CD4-positive, alpha-beta memory T cell (primary cell): ENCODE measurements at regions not wholly inside any gene's neighbourhood (a gene's known extent, or its start where the extent isn't known, plus 50 kb on each side); places are given as distances from the start of the nearest gene placed in this dataset.

ENCODE experiments used
- CTCF ChIA-PET: fragments of 350-600 bp; sonication (Branson Sonifier 250); formaldehyde crosslinking; loops from one replicate; lab custom pipeline; 2021; ENCODE audit warnings: inconsistent platforms; ENCODE audit not compliant: partially characterized antibody; lab: Charles Lee
- POLR2A ChIA-PET: fragments of 350-600 bp; sonication (Branson Sonifier 250); formaldehyde crosslinking; loops from one replicate; lab custom pipeline; 2021; ENCODE audit not compliant: partially characterized antibody; lab: Charles Lee
- DNase-seq, 5 donors: peaks; one replicate each; pipeline versions ENCODE4 v3.0.0 to v3.0.0-alpha.2; 2020 to 2022; ENCODE audit warnings: mixed read lengths in 1 of 5
- H3K27ac ChIP-seq: one replicate; pipeline ENCODE4 v1.7.0; 2013; ENCODE audit warnings: low read depth, low read length
- H3K27me3 ChIP-seq: 2 replicates; pipeline ENCODE4 v1.7.0; 2013; ENCODE audit warnings: mild to moderate bottlenecking, low read length, moderate library complexity; ENCODE audit not compliant: insufficient read depth
- H3K36me3 ChIP-seq: 2 replicates; pipeline ENCODE4 v1.7.0; 2013; ENCODE audit warnings: mild to moderate bottlenecking, low read length, moderate library complexity; ENCODE audit not compliant: insufficient read depth
- H3K4me1 ChIP-seq: 2 replicates; pipeline ENCODE4 v1.7.0; 2013; ENCODE audit warnings: mild to moderate bottlenecking, low read length, moderate library complexity; ENCODE audit not compliant: insufficient read depth
- H3K4me3 ChIP-seq, 2 donors: one replicate each; pipeline ENCODE4 v1.7.0; 2013; ENCODE audit warnings: low read length in 2 of 2, mild to moderate bottlenecking in 1 of 2
- H3K9me3 ChIP-seq, 2 donors: one replicate each; pipeline ENCODE4 v1.7.0; 2013; ENCODE audit warnings: low read length in 2 of 2, control low read depth in 1 of 2; ENCODE audit not compliant: control insufficient read depth in 1 of 2
- H3K27ac Mint-ChIP-seq, 7 donors: one replicate each; pipeline ENCODE4 v1.8.0; 2020 to 2021; ENCODE audit warnings: mixed read lengths in 7 of 7, mild to moderate bottlenecking in 6 of 7, inconsistent platforms in 3 of 7, moderate library complexity in 3 of 7
- H3K27me3 Mint-ChIP-seq, 2 donors: one replicate each; pipeline ENCODE4 v1.8.0; 2020 to 2021; ENCODE audit warnings: mixed read lengths in 2 of 2
- H3K36me3 Mint-ChIP-seq, 2 donors: one replicate each; pipeline ENCODE4 v1.8.0; 2020 to 2021; ENCODE audit warnings: mixed read lengths in 2 of 2, inconsistent platforms in 1 of 2, mild to moderate bottlenecking in 1 of 2
- H3K4me1 Mint-ChIP-seq, 4 donors: one replicate each; pipeline ENCODE4 v1.8.0; 2020 to 2021; ENCODE audit warnings: mixed read lengths in 4 of 4, mild to moderate bottlenecking in 1 of 4
- H3K4me3 Mint-ChIP-seq, 8 donors: one replicate each; pipeline ENCODE4 v1.8.0; 2020 to 2021; ENCODE audit warnings: mixed read lengths in 8 of 8, mild to moderate bottlenecking in 7 of 8, moderate library complexity in 6 of 8, inconsistent platforms in 3 of 8
- H3K9me3 Mint-ChIP-seq, 8 donors: one replicate each; pipeline ENCODE4 v1.8.0; 2020 to 2021; ENCODE audit warnings: mixed read lengths in 8 of 8, mild to moderate bottlenecking in 5 of 8, inconsistent platforms in 3 of 8, moderate library complexity in 1 of 8
- intact Hi-C: fragments of 100-400 bp; cut with micrococcal nuclease; formaldehyde crosslinking; loops from one replicate; pipeline ENCODE4 v1.15.1; 2023

DNA sequence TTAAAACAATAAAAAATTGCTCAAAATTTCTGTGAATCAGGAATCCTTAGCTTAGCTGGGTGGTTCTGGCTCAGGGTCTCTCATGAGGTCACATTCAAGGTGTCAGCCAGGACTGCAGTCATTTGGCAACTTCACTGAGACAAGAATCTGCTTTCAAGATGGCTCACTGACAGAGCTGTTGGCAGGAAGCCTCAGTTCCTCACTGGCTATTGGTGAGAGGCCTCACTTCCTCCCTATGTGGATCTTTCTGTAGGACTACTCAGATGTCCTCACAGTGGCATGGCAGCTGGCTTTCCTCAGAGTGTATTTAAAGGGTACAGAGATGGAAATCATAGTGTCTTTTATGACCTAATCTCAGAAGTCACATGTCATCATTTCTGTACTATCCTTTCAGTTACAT lies 785.7 kb downstream of the ADGRL2 start:
- Mint-ChIP-seq H3K27me3 (no peaks in the 10 kb centered on the region), H3K4me3 (no peak overlapping the region), H3K36me3 (no peaks in the 10 kb centered on the region), H3K9me3 (peaks cover 0 to 9% (median 2%) of the 10 kb centered on the region in 8 donors), H3K27ac (no peak overlapping the region), H3K4me1 (no peaks in the 10 kb centered on the region)
- H3K27ac ChIP-seq, result no peak overlapping the region
- POLR2A ChIA-PET, result no interaction called here
- H3K4me1 ChIP-seq, result no peaks in the 10 kb centered on the region
- H3K9me3 ChIP-seq, result no peaks in the 10 kb centered on the region
- intact Hi-C loops, result no loop called here
- CTCF ChIA-PET, result no interaction called here
- H3K4me3 ChIP-seq, result no peak overlapping the region
- no peak for DNase-seq
- no peaks in the 10 kb centered on the region for H3K36me3 ChIP-seq
- H3K27me3 ChIP-seq, result no peaks in the 10 kb centered on the region

DNA sequence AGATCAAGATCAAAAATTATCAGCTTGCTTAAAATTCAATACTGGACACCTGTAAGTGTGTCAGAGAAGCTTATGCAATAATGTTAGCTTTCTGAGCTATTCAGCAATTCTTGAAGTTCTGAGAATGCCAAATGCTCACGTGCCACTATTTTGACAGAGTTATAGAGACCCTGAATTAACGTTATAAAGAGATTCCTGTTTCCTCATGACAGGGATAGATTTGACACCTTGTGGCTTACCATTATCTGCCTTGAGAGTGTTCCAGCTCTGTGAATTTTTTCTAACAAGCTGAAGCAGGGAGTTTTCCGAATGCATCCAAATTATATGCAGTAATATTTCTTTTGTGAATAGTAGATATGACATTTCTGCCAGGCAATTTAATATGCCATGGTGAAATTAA lies 781.6 kb downstream of the ADGRL2 start:
- H3K4me1 Mint-ChIP-seq, result no peaks in the 10 kb centered on the region
- CTCF ChIA-PET, result no interaction called here
- peaks cover 0 to 4% (median 0%) of the 10 kb centered on the region in 8 donors for H3K9me3 Mint-ChIP-seq
- POLR2A ChIA-PET, result no interaction called here
- intact Hi-C loops, result no loop called here
- DNase-seq, result no peak
- H3K36me3 Mint-ChIP-seq, result no peaks in the 10 kb centered on the region
- Histone ChIP-seq H3K27me3 (no peaks in the 10 kb centered on the region), H3K9me3 (no peaks in the 10 kb centered on the region), H3K4me1 (no peaks in the 10 kb centered on the region), H3K27ac (no peak overlapping the region), H3K4me3 (no peak overlapping the region), H3K36me3 (no peaks in the 10 kb centered on the region)
- H3K27ac Mint-ChIP-seq, result no peak overlapping the region
- no peaks in the 10 kb centered on the region for H3K27me3 Mint-ChIP-seq
- H3K4me3 Mint-ChIP-seq, result no peak overlapping the region

- no peak overlapping the region for H3K4me3 ChIP-seq
These were observed 777.5 kb downstream of the ADGRL2 start for GRCh38 chr1:82578086-82578726.

GRCh38 chr1:82567348-82567747 lies 766.6 kb downstream of the ADGRL2 start:
- ChIA-PET CTCF (no interaction called here), POLR2A (no interaction called here)
- H3K9me3 Mint-ChIP-seq, result peaks cover 0 to 4% (median 0%) of the 10 kb centered on the region in 8 donors
- H3K27me3 Mint-ChIP-seq, result no peaks in the 10 kb centered on the region
- no peak overlapping the region for H3K27ac ChIP-seq
- no peaks in the 10 kb centered on the region for H3K9me3 ChIP-seq
- DNase-seq, result no peak
- H3K4me1 ChIP-seq, result no peaks in the 10 kb centered on the region
- intact Hi-C loops, result no loop called here
- no peak overlapping the region for H3K4me3 Mint-ChIP-seq
- H3K4me3 ChIP-seq, result no peak overlapping the region
- no peaks in the 10 kb centered on the region for H3K27me3 ChIP-seq
- H3K36me3 ChIP-seq, result no peaks in the 10 kb centered on the region
- H3K4me1 Mint-ChIP-seq, result no peaks in the 10 kb centered on the region
- no peaks in the 10 kb centered on the region for H3K36me3 Mint-ChIP-seq
- H3K27ac Mint-ChIP-seq, result no peak overlapping the region

More at GRCh38 chr1:82578086-82578726, 777.5 kb downstream of the ADGRL2 start:
- Histone ChIP-seq H3K9me3 (no peaks in the 10 kb centered on the region), H3K27ac (no peak overlapping the region), H3K36me3 (no peaks in the 10 kb centered on the region), H3K4me1 (no peaks in the 10 kb centered on the region), H3K27me3 (no peaks in the 10 kb centered on the region)
- intact Hi-C loops, result no loop called here
- DNase-seq, result no peak
- Mint-ChIP-seq H3K9me3 (peaks cover 0 to 4% (median 0%) of the 10 kb centered on the region in 8 donors), H3K27me3 (no peaks in the 10 kb centered on the region), H3K4me3 (no peak overlapping the region), H3K27ac (no peak overlapping the region), H3K36me3 (no peaks in the 10 kb centered on the region), H3K4me1 (no peaks in the 10 kb centered on the region)
- POLR2A ChIA-PET, result no interaction called here
- CTCF ChIA-PET, result no interaction called here

DNA sequence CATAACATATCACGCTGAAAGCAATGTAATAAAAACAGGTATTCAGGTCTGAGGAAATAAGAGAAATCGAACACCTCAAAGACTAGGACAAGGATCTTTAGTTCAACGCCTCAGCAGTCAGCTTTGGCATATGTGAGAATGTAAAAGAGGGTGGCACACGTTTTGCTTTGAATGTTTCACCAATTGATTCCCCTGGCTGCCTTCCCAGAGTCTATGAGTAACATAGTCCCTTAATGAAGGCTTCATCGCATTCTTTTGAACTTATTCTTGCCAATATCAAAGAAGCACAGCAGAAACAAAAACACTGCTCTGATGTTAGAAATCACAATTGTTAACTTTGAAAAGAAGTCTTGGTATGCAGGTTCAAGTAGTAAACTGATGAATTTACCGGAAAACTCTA lies 764.8 kb downstream of the ADGRL2 start:
- intact Hi-C loops, result no loop called here
- no peak overlapping the region for H3K27ac ChIP-seq
- no peak overlapping the region for H3K4me3 ChIP-seq
- ChIA-PET CTCF (no interaction called here), POLR2A (no interaction called here)
- Mint-ChIP-seq H3K9me3 (peaks cover 0 to 3% (median 0%) of the 10 kb centered on the region in 8 donors), H3K27me3 (no peaks in the 10 kb centered on the region), H3K27ac (no peak overlapping the region), H3K36me3 (no peaks in the 10 kb centered on the region), H3K4me1 (no peaks in the 10 kb centered on the region), H3K4me3 (no peak overlapping the region)
- no peaks in the 10 kb centered on the region for H3K27me3 ChIP-seq
- DNase-seq, result no peak
- H3K4me1 ChIP-seq, result no peaks in the 10 kb centered on the region
- no peaks in the 10 kb centered on the region for H3K36me3 ChIP-seq
- H3K9me3 ChIP-seq, result no peaks in the 10 kb centered on the region

DNA sequence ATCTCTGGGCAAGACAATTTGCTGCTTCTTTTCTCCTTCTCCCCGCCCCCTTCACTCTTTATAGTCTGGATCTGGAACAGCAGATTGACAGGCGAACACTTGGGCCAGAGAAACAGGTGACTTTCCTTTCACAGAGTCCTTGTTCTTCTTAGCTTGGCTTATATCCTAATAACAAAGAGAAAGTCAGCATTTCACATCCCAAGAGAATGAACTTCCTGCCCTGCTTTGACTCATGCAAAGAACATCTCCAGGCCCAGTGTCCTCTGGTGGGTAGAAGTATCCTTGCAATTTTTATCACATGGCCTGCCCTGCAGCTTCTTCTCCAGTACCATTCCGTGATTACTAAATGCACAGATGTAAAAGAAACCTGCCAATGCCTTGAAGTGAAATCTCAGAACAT lies 764.4 kb downstream of the ADGRL2 start:
- no peaks in the 10 kb centered on the region for H3K4me1 Mint-ChIP-seq
- CTCF ChIA-PET, result no interaction called here
- no peak for DNase-seq
- no peak overlapping the region for H3K4me3 ChIP-seq
- H3K27ac Mint-ChIP-seq, result no peak overlapping the region
- intact Hi-C loops, result no loop called here
- no peak overlapping the region for H3K27ac ChIP-seq
- POLR2A ChIA-PET, result no interaction called here
- H3K4me3 Mint-ChIP-seq, result no peak overlapping the region
- no peaks in the 10 kb centered on the region for H3K36me3 Mint-ChIP-seq
- H3K4me1 ChIP-seq, result no peaks in the 10 kb centered on the region
- peaks cover 0 to 4% (median 0%) of the 10 kb centered on the region in 8 donors for H3K9me3 Mint-ChIP-seq
- no peaks in the 10 kb centered on the region for H3K36me3 ChIP-seq
- no peaks in the 10 kb centered on the region for H3K27me3 ChIP-seq
- no peaks in the 10 kb centered on the region for H3K9me3 ChIP-seq
- no peaks in the 10 kb centered on the region for H3K27me3 Mint-ChIP-seq

DNA sequence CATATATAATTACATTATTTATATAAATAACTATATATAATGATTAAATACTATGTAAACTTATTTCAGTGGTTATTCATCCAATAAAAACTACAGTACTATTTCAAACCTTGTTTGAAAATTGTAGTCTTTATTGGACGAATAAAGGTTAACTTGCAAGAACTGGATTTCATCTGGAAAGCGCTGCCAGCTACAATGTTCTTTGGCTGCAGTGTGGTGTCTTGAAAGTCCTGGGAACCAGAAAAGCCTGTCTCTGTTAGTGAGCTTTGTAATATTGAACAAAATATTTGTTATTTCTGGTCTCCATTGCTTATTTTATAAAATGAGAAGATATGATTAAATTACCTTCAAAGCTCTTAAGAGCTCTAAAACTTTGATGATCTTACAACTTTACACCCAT lies 763.6 kb downstream of the ADGRL2 start:
- Mint-ChIP-seq H3K27ac (no peak overlapping the region), H3K4me3 (no peak overlapping the region), H3K27me3 (no peaks in the 10 kb centered on the region), H3K36me3 (no peaks in the 10 kb centered on the region), H3K4me1 (no peaks in the 10 kb centered on the region), H3K9me3 (peaks cover 0 to 4% (median 0%) of the 10 kb centered on the region in 8 donors)
- DNase-seq, result no peak
- ChIA-PET CTCF (no interaction called here), POLR2A (no interaction called here)
- Histone ChIP-seq H3K36me3 (no peaks in the 10 kb centered on the region), H3K27ac (no peak overlapping the region), H3K4me3 (no peak overlapping the region), H3K9me3 (no peaks in the 10 kb centered on the region), H3K27me3 (no peaks in the 10 kb centered on the region), H3K4me1 (no peaks in the 10 kb centered on the region)
- intact Hi-C loops, result no loop called here

GRCh38 chr1:82562448-82562847 lies 761.7 kb downstream of the ADGRL2 start:
- H3K36me3 Mint-ChIP-seq, result no peaks in the 10 kb centered on the region
- Histone ChIP-seq H3K27me3 (no peaks in the 10 kb centered on the region), H3K4me1 (no peaks in the 10 kb centered on the region), H3K36me3 (no peaks in the 10 kb centered on the region), H3K9me3 (no peaks in the 10 kb centered on the region), H3K4me3 (no peak overlapping the region), H3K27ac (no peak overlapping the region)
- peaks cover 0 to 4% (median 0%) of the 10 kb centered on the region in 8 donors for H3K9me3 Mint-ChIP-seq
- H3K27me3 Mint-ChIP-seq, result no peaks in the 10 kb centered on the region
- POLR2A ChIA-PET, result no interaction called here
- DNase-seq, result no peak
- no peak overlapping the region for H3K27ac Mint-ChIP-seq
- no peak overlapping the region for H3K4me3 Mint-ChIP-seq
- CTCF ChIA-PET, result no interaction called here
- intact Hi-C loops, result no loop called here
- H3K4me1 Mint-ChIP-seq, result no peaks in the 10 kb centered on the region
